Lung (tissue), 11 donors: ENCODE measurements at regions not wholly inside any gene's neighbourhood (a gene's known extent, or its start where the extent isn't known, plus 50 kb on each side); places are given as distances from the start of the nearest gene placed in this dataset.

Experiments used
- ATAC-seq: fragments of 200-7000 bp; cut with Tn5 transposase; one replicate; pipeline ENCODE4 v1.9.1; 2020; ENCODE audit warnings: moderate number of reproducible peaks; ENCODE audit not compliant: insufficient read depth, low FRiP score
- DNase-seq, 3 donors: peaks; one replicate each; pipeline ENCODE4 v3.0.0-alpha.2; 2013 to 2017
- H3K27ac ChIP-seq, 2 donors: one replicate each; pipeline ENCODE4 v1.5.1; 2013; ENCODE audit warnings: mild to moderate bottlenecking in 2 of 2, moderate library complexity in 2 of 2, control low read depth in 1 of 2, inconsistent platforms in 1 of 2, low read depth in 1 of 2, low read length in 1 of 2
- H3K27me3 ChIP-seq, 3 donors: one replicate each; pipeline ENCODE4 v1.5.1; 2013; ENCODE audit warnings: low read length in 2 of 3; ENCODE audit not compliant: control insufficient read depth in 3 of 3, insufficient read depth in 3 of 3
- H3K36me3 ChIP-seq, 4 donors: one replicate each; pipeline ENCODE4 v1.5.1; 2013; ENCODE audit warnings: low read length in 4 of 4, mild to moderate bottlenecking in 1 of 4, moderate library complexity in 1 of 4; ENCODE audit not compliant: control insufficient read depth in 4 of 4, insufficient read depth in 4 of 4
- H3K4me1 ChIP-seq, 5 donors: one replicate each; pipeline ENCODE4 v1.5.1; 2013; ENCODE audit warnings: low read length in 5 of 5, mild to moderate bottlenecking in 2 of 5, moderate library complexity in 1 of 5; ENCODE audit not compliant: control insufficient read depth in 5 of 5, insufficient read depth in 5 of 5
- H3K4me3 ChIP-seq: one replicate; pipeline ENCODE4 v1.5.1; 2013; ENCODE audit warnings: mild to moderate bottlenecking, control low read depth, moderate library complexity
- H3K9ac ChIP-seq, 2 donors: one replicate each; pipeline ENCODE4 v1.5.1; 2013; ENCODE audit warnings: low read length in 2 of 2, control low read depth in 1 of 2; ENCODE audit not compliant: insufficient read depth in 1 of 2
- H3K9me3 ChIP-seq, 4 donors: one replicate each; pipeline ENCODE4 v1.5.1; 2013; ENCODE audit warnings: low read length in 3 of 4, mild to moderate bottlenecking in 1 of 4, moderate library complexity in 1 of 4; ENCODE audit not compliant: control insufficient read depth in 4 of 4, insufficient read depth in 3 of 4
- CTCF ChIP-seq: IDR thresholded peaks from 2 replicates; pipeline ENCODE4 v1.5.1; 2012; ENCODE audit warnings: mild to moderate bottlenecking; ENCODE audit errors: control extremely low read depth, extremely low read depth
- WGBS, 2 donors: extraction: QIAGEN DNeasy Blood & Tissue Kit; methylation state at CpG; one replicate each; pipeline ENCODE4 v1.1.7; 2013; 5-methylcytosine and 5-hydroxymethylcytosine counted together
- donor health status: control.
- donor health status: control.
- donor health status: Bipolar disorder and iron deficiency.
- donor health status: healthy.
- donor health status: DM: yes; HTN: yes; CAD: no.

- Histone ChIP-seq H3K9me3 (no peaks in the 10 kb centered on the region), H3K9ac (no peak overlapping the region), H3K27ac (no peak overlapping the region), H3K4me3 (no peak overlapping the region), H3K4me1 (peaks cover 0 to 13% (median 0%) of the 10 kb centered on the region in 5 donors), H3K36me3 (no peaks in the 10 kb centered on the region), H3K27me3 (no peaks in the 10 kb centered on the region)
- TF ChIP-seq CTCF = no peak
- DNase-seq (no peak), ATAC-seq (no peak)
- WGBS, 2 donors = 6 to 9% methylated on average over 1 of the region's 1 CpG
Observed at GRCh38 chr2:216761133-216761532, 65.8 kb upstream of the IGFBP5 start.

- no peak for TF ChIP-seq CTCF
- Histone ChIP-seq H3K27me3 (no peaks in the 10 kb centered on the region), H3K4me3 (no peak overlapping the region), H3K9me3 (no peaks in the 10 kb centered on the region), H3K27ac (no peak overlapping the region), H3K9ac (no peak overlapping the region), H3K4me1 (peaks cover 0 to 10% (median 4%) of the 10 kb centered on the region in 5 donors), H3K36me3 (no peaks in the 10 kb centered on the region)
- ATAC-seq (no peak), DNase-seq (no peak)
- 74 to 76% methylated on average over 8 of the region's 8 CpGs for WGBS, 2 donors
Observed at GRCh38 chr2:216758256-216759155, 63.2 kb upstream of the IGFBP5 start.

DNA sequence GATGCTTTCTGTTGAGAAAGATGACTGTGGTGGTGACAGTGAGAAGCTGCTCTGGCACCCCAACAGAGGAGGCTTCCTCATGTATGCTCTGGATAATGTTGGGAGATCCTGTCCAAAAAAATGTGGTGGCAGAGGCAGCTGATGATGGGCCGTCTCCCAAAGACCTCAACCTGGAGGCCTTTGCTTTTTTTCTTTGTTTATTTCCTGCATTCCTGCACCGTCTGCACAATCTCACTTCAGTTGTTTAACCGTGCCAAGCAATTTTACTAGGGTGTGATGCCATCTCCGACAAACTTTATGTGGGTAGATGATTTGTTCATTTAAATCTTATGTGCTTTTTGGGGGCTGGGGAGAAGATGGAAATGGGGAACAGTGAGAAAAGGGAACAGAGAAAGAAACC, 62.2 kb upstream of the IGFBP5 start:
- WGBS, 2 donors = 27 to 62% methylated on average over 4 of the region's 4 CpGs

More for the DNA sequence above, 62.2 kb upstream of the IGFBP5 start:
- H3K27me3 ChIP-seq = no peaks in the 10 kb centered on the region
- H3K27ac ChIP-seq = no peak overlapping the region
- no peak for ATAC-seq
- DNase-seq = no peak
- H3K9me3 ChIP-seq = no peaks in the 10 kb centered on the region
- no peak overlapping the region for H3K9ac ChIP-seq
- no peaks in the 10 kb centered on the region for H3K36me3 ChIP-seq
- H3K4me1 ChIP-seq = peaks cover 0 to 16% (median 4%) of the 10 kb centered on the region in 5 donors
- no peak overlapping the region for H3K4me3 ChIP-seq
- TF ChIP-seq CTCF = no peak
